ENCODE measurements at regions not wholly inside any gene's neighbourhood (a gene's known extent, or its start where the extent isn't known, plus 50 kb on each side); places are given as distances from the start of the nearest gene placed in this dataset.
"Not testable (repeated sequence)": the region's sequence is repeated elsewhere in the genome, so short reads cannot be mapped to it uniquely, and the experiment has no call there.

DNA sequence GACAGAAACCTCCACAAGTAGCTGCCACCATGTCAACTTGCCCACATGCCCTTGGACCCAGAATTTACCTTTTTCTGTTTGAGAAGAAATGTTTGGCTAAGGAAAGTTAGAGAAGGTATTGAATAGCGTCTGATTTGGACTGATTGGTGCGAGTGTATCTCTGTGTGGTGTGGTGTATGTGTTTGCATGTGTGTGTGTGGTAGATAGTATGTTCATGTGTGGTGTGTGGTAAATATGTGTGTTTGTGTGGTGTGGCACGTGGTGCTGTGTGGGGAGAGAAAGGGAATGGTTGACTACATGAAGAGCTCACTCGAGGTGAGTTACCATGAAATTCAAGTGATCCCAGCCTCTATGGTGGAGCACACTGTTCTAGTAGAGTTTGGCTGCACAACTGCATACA, 360.8 kb upstream of the SPHKAP start:
- H3K4me1 ChIP-seq (ENCODE audit: control insufficient read depth, insufficient read depth, low read length) = no peaks in the 10 kb centered on the region
- H3K36me3 ChIP-seq (ENCODE audit: control insufficient read depth, insufficient read depth, low read length) = no peaks in the 10 kb centered on the region
- no peak overlapping the region for H3K27ac ChIP-seq (ENCODE audit: low read depth, low read length)
- H3K9ac ChIP-seq (ENCODE audit: low read length) = no peak overlapping the region
- no peak overlapping the region for H3K4me3 ChIP-seq (ENCODE audit: low read length)
- H3K27me3 ChIP-seq (ENCODE audit: control insufficient read depth, insufficient read depth, low read length) = no peaks in the 10 kb centered on the region

GRCh38 chr2:228541789-228542188, 360.3 kb upstream of the SPHKAP start:
- Histone ChIP-seq H3K27me3 (ENCODE audit: control insufficient read depth, insufficient read depth, low read length) (no peaks in the 10 kb centered on the region), H3K36me3 (ENCODE audit: control insufficient read depth, insufficient read depth, low read length) (no peaks in the 10 kb centered on the region), H3K9ac (ENCODE audit: low read length) (no peak overlapping the region), H3K4me3 (ENCODE audit: low read length) (no peak overlapping the region), H3K27ac (ENCODE audit: low read depth, low read length) (no peak overlapping the region), H3K4me1 (ENCODE audit: control insufficient read depth, insufficient read depth, low read length) (no peaks in the 10 kb centered on the region)

DNA sequence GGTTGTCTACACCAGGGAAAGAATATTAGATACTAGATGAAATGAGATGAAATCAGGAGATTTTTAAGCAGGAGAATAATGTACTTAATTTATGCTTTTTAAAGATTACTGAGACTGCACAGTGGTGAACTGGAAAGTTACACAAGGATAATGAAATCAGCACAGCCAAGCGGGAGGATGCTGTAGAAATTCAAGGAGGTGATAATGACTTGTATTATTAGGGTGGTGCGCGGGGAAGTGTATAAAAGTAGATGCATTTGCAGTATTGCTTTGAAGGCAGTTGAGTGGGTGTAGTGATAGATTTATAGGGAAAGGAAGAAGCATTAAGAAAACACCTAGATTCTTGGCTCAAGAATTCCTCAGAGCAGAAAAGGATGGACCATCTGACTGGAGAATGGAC, 359.5 kb upstream of the SPHKAP start:
- no peak overlapping the region for H3K27ac ChIP-seq (ENCODE audit: low read depth, low read length)

GRCh38 chr2:228535396-228535795, 353.9 kb upstream of the SPHKAP start:
- Histone ChIP-seq H3K36me3 (ENCODE audit: control insufficient read depth, insufficient read depth, low read length) (no peaks in the 10 kb centered on the region), H3K27me3 (ENCODE audit: control insufficient read depth, insufficient read depth, low read length) (no peaks in the 10 kb centered on the region), H3K9ac (ENCODE audit: low read length) (no peak overlapping the region), H3K4me3 (ENCODE audit: low read length) (no peak overlapping the region), H3K27ac (ENCODE audit: low read depth, low read length) (no peak overlapping the region), H3K4me1 (ENCODE audit: control insufficient read depth, insufficient read depth, low read length) (no peaks in the 10 kb centered on the region)

More for the DNA sequence above, 359.5 kb upstream of the SPHKAP start:
- Histone ChIP-seq H3K9ac (ENCODE audit: low read length) (no peak overlapping the region), H3K4me3 (ENCODE audit: low read length) (no peak overlapping the region), H3K36me3 (ENCODE audit: control insufficient read depth, insufficient read depth, low read length) (no peaks in the 10 kb centered on the region), H3K27me3 (ENCODE audit: control insufficient read depth, insufficient read depth, low read length) (no peaks in the 10 kb centered on the region), H3K4me1 (ENCODE audit: control insufficient read depth, insufficient read depth, low read length) (no peaks in the 10 kb centered on the region)

DNA sequence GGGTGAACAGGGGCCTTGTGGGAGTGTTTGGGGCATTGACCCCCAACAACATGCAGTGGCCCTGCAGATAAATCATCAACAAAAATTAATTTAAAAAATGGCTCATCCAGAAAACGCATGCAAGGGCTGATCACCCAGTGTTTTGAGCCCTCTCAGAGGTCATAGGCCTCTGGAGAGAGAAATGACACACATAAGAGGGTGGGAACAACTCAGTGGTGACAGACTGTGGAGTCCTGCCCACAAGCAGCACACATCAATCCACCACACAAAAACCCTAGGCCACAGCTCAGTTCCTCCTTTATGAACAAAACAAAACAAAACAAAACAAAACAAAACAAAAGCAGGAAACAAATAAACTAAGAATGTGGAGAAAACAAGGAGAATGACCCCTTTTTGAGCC, 351.7 kb upstream of the SPHKAP start:
- H3K36me3 ChIP-seq (ENCODE audit: control insufficient read depth, insufficient read depth, low read length) = no peaks in the 10 kb centered on the region
- H3K27me3 ChIP-seq (ENCODE audit: control insufficient read depth, insufficient read depth, low read length) = no peaks in the 10 kb centered on the region
- no peaks in the 10 kb centered on the region for H3K4me1 ChIP-seq (ENCODE audit: control insufficient read depth, insufficient read depth, low read length)
- no peak overlapping the region for H3K4me3 ChIP-seq (ENCODE audit: low read length)
- no peak overlapping the region for H3K27ac ChIP-seq (ENCODE audit: low read depth, low read length)
- no peak overlapping the region for H3K9ac ChIP-seq (ENCODE audit: low read length)

- Histone ChIP-seq H3K9ac (ENCODE audit: low read length) (no peak overlapping the region), H3K36me3 (ENCODE audit: control insufficient read depth, insufficient read depth, low read length) (no peaks in the 10 kb centered on the region), H3K4me1 (ENCODE audit: control insufficient read depth, insufficient read depth, low read length) (no peaks in the 10 kb centered on the region), H3K27ac (ENCODE audit: low read depth, low read length) (no peak overlapping the region), H3K27me3 (ENCODE audit: control insufficient read depth, insufficient read depth, low read length) (no peaks in the 10 kb centered on the region), H3K4me3 (ENCODE audit: low read length) (no peak overlapping the region)
Measured at GRCh38 chr2:228532233-228532632, 350.7 kb upstream of the SPHKAP start.

DNA sequence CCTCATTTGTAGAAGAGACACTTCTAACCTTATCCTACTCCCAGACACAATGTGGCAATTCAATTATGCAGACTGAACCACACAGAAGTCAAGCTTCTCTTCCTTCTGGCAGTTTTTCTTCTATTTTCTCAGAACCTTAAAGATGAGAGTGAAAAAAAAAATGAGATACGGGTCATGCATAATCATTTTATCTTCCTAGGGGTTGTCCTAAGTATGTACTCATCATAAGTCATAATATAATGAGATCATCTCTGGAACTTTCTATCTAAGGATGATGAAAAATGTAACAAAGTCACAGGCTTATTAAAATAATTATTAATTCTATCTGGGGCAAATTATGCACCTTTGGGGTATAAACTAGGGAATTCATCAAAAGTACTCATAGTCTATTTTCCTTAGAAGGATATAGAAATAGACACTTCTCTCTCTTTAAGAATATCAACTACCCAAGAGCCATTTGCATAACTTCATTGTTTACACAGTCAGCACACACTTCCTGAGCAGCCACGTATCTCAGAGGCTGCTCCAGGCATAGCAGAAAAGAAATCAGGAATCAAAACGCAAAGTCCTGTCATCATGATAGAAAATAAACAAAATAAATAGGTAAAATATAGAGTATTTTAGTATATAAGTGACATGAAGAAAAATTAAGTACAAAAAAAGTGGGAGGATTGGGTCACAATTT, 345.9 kb upstream of the SPHKAP start:
- Histone ChIP-seq H3K4me3 (ENCODE audit: low read length) (no peak overlapping the region), H3K4me1 (ENCODE audit: control insufficient read depth, insufficient read depth, low read length) (no peaks in the 10 kb centered on the region), H3K9ac (ENCODE audit: low read length) (no peak overlapping the region), H3K27ac (ENCODE audit: low read depth, low read length) (no peak overlapping the region), H3K27me3 (ENCODE audit: control insufficient read depth, insufficient read depth, low read length) (no peaks in the 10 kb centered on the region), H3K36me3 (ENCODE audit: control insufficient read depth, insufficient read depth, low read length) (no peaks in the 10 kb centered on the region)

GRCh38 chr2:228526687-228527086, 345.2 kb upstream of the SPHKAP start:
- Histone ChIP-seq H3K27me3 (ENCODE audit: control insufficient read depth, insufficient read depth, low read length) (no peaks in the 10 kb centered on the region), H3K4me3 (ENCODE audit: low read length) (no peak overlapping the region), H3K27ac (ENCODE audit: low read depth, low read length) (no peak overlapping the region), H3K4me1 (ENCODE audit: control insufficient read depth, insufficient read depth, low read length) (no peaks in the 10 kb centered on the region), H3K9ac (ENCODE audit: low read length) (no peak overlapping the region), H3K36me3 (ENCODE audit: control insufficient read depth, insufficient read depth, low read length) (no peaks in the 10 kb centered on the region)

GRCh38 chr2:228522977-228523376, 341.5 kb upstream of the SPHKAP start:
- Histone ChIP-seq H3K9ac (ENCODE audit: low read length) (no peak overlapping the region), H3K27me3 (ENCODE audit: control insufficient read depth, insufficient read depth, low read length) (no peaks in the 10 kb centered on the region), H3K4me3 (ENCODE audit: low read length) (no peak overlapping the region), H3K36me3 (ENCODE audit: control insufficient read depth, insufficient read depth, low read length) (no peaks in the 10 kb centered on the region), H3K4me1 (ENCODE audit: control insufficient read depth, insufficient read depth, low read length) (no peaks in the 10 kb centered on the region), H3K27ac (ENCODE audit: low read depth, low read length) (no peak overlapping the region)

DNA sequence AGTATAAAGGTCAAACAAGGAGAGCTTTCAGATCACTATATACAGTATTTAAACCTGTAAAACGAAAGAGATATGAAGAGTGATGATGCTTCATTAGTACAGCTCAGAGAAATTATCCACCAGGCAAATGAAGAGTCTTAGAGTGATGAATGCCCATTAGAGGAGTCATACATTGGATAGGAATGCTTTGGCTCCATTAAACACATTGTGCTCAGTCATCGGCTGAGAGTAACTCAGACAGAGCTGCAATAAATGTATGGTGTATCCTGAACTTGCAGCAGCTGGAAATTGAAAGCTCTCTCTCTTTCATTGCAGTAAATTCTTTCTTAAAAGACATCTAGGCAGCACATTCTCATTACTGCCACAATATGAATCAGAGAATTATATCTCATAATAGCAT, 340.8 kb upstream of the SPHKAP start:
- no peaks in the 10 kb centered on the region for H3K36me3 ChIP-seq (ENCODE audit: control insufficient read depth, insufficient read depth, low read length)

DNA sequence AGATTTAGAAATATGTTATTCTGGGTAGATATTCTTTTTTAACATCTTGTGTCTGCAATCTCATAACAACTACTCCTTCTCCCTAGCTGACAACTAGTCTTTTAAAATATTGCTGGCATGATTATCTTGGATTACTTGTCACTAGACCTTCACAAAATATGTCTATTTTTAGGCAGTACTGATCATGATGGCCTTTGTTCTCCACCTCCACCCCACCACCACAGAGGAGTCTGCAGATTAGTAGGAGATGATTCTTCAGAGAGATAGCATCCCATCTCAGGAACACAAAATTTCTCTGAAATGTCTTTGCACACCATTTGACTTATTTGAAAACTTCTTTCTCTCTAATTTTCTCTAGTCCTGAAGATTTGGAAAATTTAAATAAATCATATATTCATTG, 338.1 kb upstream of the SPHKAP start:
- Histone ChIP-seq H3K27ac (ENCODE audit: low read depth, low read length) (no peak overlapping the region), H3K9ac (ENCODE audit: low read length) (no peak overlapping the region), H3K27me3 (ENCODE audit: control insufficient read depth, insufficient read depth, low read length) (no peaks in the 10 kb centered on the region), H3K4me3 (ENCODE audit: low read length) (no peak overlapping the region), H3K4me1 (ENCODE audit: control insufficient read depth, insufficient read depth, low read length) (no peaks in the 10 kb centered on the region), H3K36me3 (ENCODE audit: control insufficient read depth, insufficient read depth, low read length) (no peaks in the 10 kb centered on the region)

More for the DNA sequence above, 340.8 kb upstream of the SPHKAP start:
- no peak overlapping the region for H3K4me3 ChIP-seq (ENCODE audit: low read length)
- H3K9ac ChIP-seq (ENCODE audit: low read length) = no peak overlapping the region
- no peak overlapping the region for H3K27ac ChIP-seq (ENCODE audit: low read depth, low read length)
- no peaks in the 10 kb centered on the region for H3K27me3 ChIP-seq (ENCODE audit: control insufficient read depth, insufficient read depth, low read length)
- H3K4me1 ChIP-seq (ENCODE audit: control insufficient read depth, insufficient read depth, low read length) = no peaks in the 10 kb centered on the region

DNA sequence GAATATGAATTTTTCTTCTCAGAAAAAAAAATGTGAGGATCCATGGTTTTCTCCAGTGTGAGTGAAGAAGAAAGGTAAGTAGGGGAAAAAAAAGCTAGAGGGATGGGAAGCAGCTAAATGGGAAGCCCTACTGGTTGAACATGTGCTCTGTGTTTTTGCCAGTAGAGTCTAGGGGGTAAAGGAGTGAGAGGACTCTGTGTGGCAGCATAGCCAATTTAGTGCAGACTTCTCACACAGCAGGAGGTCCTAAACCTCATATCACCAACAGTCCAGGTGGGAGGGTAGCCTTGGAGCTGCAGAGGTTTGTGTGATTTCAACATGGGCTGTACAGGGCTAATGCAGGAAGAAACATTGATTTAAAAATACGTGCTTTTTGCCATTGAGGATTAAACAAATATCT, 334.5 kb upstream of the SPHKAP start:
- no peak overlapping the region for H3K27ac ChIP-seq (ENCODE audit: low read depth, low read length)
- H3K36me3 ChIP-seq (ENCODE audit: control insufficient read depth, insufficient read depth, low read length) = no peaks in the 10 kb centered on the region
- H3K4me3 ChIP-seq (ENCODE audit: low read length) = no peak overlapping the region
- H3K9ac ChIP-seq (ENCODE audit: low read length) = no peak overlapping the region
- H3K27me3 ChIP-seq (ENCODE audit: control insufficient read depth, insufficient read depth, low read length) = no peaks in the 10 kb centered on the region
- H3K4me1 ChIP-seq (ENCODE audit: control insufficient read depth, insufficient read depth, low read length) = no peaks in the 10 kb centered on the region

DNA sequence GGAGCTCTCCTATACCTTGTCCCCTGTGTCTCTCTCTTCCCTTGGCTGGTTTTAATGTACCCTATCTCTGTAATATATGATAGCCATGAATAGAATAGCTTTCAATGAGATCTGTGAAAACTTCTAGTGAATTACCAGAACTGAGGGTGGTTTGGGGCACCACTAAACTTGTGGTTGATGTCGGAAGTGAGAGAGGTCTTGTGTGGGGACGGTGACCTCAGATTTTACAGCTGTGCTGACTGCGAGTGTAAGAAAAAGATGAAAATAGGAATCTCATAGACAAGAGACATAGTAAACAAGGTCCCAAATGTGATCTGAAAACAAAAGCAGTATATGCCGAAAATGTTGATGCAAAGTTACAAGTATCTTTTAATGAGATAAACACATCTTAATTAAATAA, 332.0 kb upstream of the SPHKAP start:
- not testable (repeated sequence) for H3K4me3 ChIP-seq (ENCODE audit: low read length); H3K9ac ChIP-seq (ENCODE audit: low read length); H3K27ac ChIP-seq (ENCODE audit: low read depth, low read length); H3K4me1 ChIP-seq (ENCODE audit: control insufficient read depth, insufficient read depth, low read length); H3K36me3 ChIP-seq (ENCODE audit: control insufficient read depth, insufficient read depth, low read length); H3K27me3 ChIP-seq (ENCODE audit: control insufficient read depth, insufficient read depth, low read length)
